Tibial nerve (tissue), 4 donors: ENCODE measurements at regions not wholly inside any gene's neighbourhood (a gene's known extent, or its start where the extent isn't known, plus 50 kb on each side); places are given as distances from the start of the nearest gene placed in this dataset.

Experiments
- DNase-seq, 2 donors: peaks; one replicate each; pipeline ENCODE4 v3.0.0-alpha.2; 2019; ENCODE audit warnings: low spot score in 2 of 2
- H3K27ac ChIP-seq, 4 donors: fragments of 200-600 bp; sonication (generic) in 3 of 4; one replicate each; pipeline ENCODE4 v1.5.1; 2017 to 2019; ENCODE audit warnings: mild to moderate bottlenecking in 1 of 4
- H3K27me3 ChIP-seq, 2 donors: fragments of 200-600 bp; sonication (generic) in 1 of 2; one replicate each; pipeline versions ENCODE4 v1.5.1 to v1.6.0; 2017 to 2019
- H3K36me3 ChIP-seq, 3 donors: fragments of 200-600 bp; sonication (generic); one replicate each; pipeline ENCODE4 v1.5.1; 2018 to 2019
- H3K4me1 ChIP-seq, 4 donors: fragments of 200-600 bp; sonication (generic) in 3 of 4; one replicate each; pipeline ENCODE4 v1.5.1; 2017 to 2019
- H3K4me3 ChIP-seq, 4 donors: fragments of 200-600 bp; sonication (generic) in 3 of 4; one replicate each; pipeline ENCODE4 v1.5.1; 2017 to 2019; ENCODE audit warnings: mild to moderate bottlenecking in 1 of 4, moderate library complexity in 1 of 4
- H3K9me3 ChIP-seq, 4 donors: fragments of 200-600 bp; sonication (generic) in 3 of 4; one replicate each; pipeline ENCODE4 v1.5.1; 2017 to 2019
- CTCF ChIP-seq, 5 experiments: fragments of 200-600 bp in 3 of 5; fragments of 450-650 bp in 2 of 5; sonication (generic) in 3 of 5; IDR thresholded peaks; one replicate each; pipeline ENCODE4 v1.5.1; 2016 to 2019; ENCODE audit warnings: antibody characterized with exemption in 5 of 5, mild to moderate bottlenecking in 3 of 5, moderate library complexity in 2 of 5
- EP300 ChIP-seq, 2 donors: sonication (generic); formaldehyde crosslinking; IDR thresholded peaks; one replicate each; pipeline ENCODE4 v1.6.1; 2017; ENCODE audit warnings: antibody characterized with exemption in 2 of 2, mild to moderate bottlenecking in 1 of 2
- POLR2A ChIP-seq, 2 donors: fragments of 450-650 bp; IDR thresholded peaks; one replicate each; pipeline ENCODE4 v1.6.1; 2017; ENCODE audit warnings: antibody characterized with exemption in 2 of 2, mild to moderate bottlenecking in 2 of 2, moderate library complexity in 2 of 2
- WGBS, 2 donors: methylation state at CpG; one replicate each; pipeline ENCODE4 v1.1.5; 2018; 5-methylcytosine and 5-hydroxymethylcytosine counted together

- Histone ChIP-seq H3K4me1 (no peaks in the 10 kb centered on the region), H3K36me3 (no peaks in the 10 kb centered on the region), H3K4me3 (no peak overlapping the region), H3K27me3 (no peaks in the 10 kb centered on the region), H3K9me3 (no peaks in the 10 kb centered on the region), H3K27ac (no peak overlapping the region)
- TF ChIP-seq POLR2A (IDR thresholded peaks at IDR 0.05) (no peak), EP300 (IDR thresholded peaks at IDR 0.05) (no peak), CTCF (IDR thresholded peaks at IDR 0.05) (no peak)
- WGBS, 2 donors = 80% methylated on average over 5 of the region's 5 CpGs; no CpG with 5 or more reads in 1 of the 2 donors
- no peak for DNase-seq
Observed at GRCh38 chrY:19016990-19017389, 243.5 kb upstream of the HSFY2 start.

GRCh38 chrY:19015854-19016253 lies 242.3 kb upstream of the HSFY2 start:
- WGBS, 2 donors = 96% methylated on average over 2 of the region's 2 CpGs; no CpG with 5 or more reads in 1 of the 2 donors
- H3K4me3 ChIP-seq = no peak overlapping the region
- no peak for TF ChIP-seq POLR2A (IDR thresholded peaks at IDR 0.05)
- no peaks in the 10 kb centered on the region for H3K36me3 ChIP-seq
- H3K27ac ChIP-seq = no peak overlapping the region
- no peaks in the 10 kb centered on the region for H3K27me3 ChIP-seq
- H3K9me3 ChIP-seq = no peaks in the 10 kb centered on the region
- DNase-seq = no peak
- H3K4me1 ChIP-seq = no peaks in the 10 kb centered on the region

GRCh38 chrY:19015213-19015612 lies 241.7 kb upstream of the HSFY2 start:
- WGBS, 2 donors = 84% methylated on average over 2 of the region's 2 CpGs; no CpG with 5 or more reads in 1 of the 2 donors
- H3K27ac ChIP-seq = no peak overlapping the region
- TF ChIP-seq EP300 (IDR thresholded peaks at IDR 0.05) (no peak), POLR2A (IDR thresholded peaks at IDR 0.05) (no peak), CTCF (IDR thresholded peaks at IDR 0.05) (no peak)

GRCh38 chrY:19012985-19013384 lies 239.4 kb upstream of the HSFY2 start:
- H3K4me1 ChIP-seq = no peaks in the 10 kb centered on the region
- H3K4me3 ChIP-seq = no peak overlapping the region
- no peaks in the 10 kb centered on the region for H3K27me3 ChIP-seq
- TF ChIP-seq CTCF (IDR thresholded peaks at IDR 0.05) (no peak), POLR2A (IDR thresholded peaks at IDR 0.05) (no peak), EP300 (IDR thresholded peaks at IDR 0.05) (no peak)
- no peaks in the 10 kb centered on the region for H3K36me3 ChIP-seq
- H3K9me3 ChIP-seq = no peaks in the 10 kb centered on the region
- 71% methylated on average over 2 of the region's 2 CpGs; no CpG with 5 or more reads in 1 of the 2 donors for WGBS, 2 donors
- H3K27ac ChIP-seq = no peak overlapping the region
- DNase-seq = no peak

More at GRCh38 chrY:19015213-19015612, 241.7 kb upstream of the HSFY2 start:
- H3K4me3 ChIP-seq = no peak overlapping the region
- H3K36me3 ChIP-seq = no peaks in the 10 kb centered on the region
- H3K9me3 ChIP-seq = no peaks in the 10 kb centered on the region
- no peak for DNase-seq
- H3K27me3 ChIP-seq = no peaks in the 10 kb centered on the region
- no peaks in the 10 kb centered on the region for H3K4me1 ChIP-seq

- H3K9me3 ChIP-seq = no peaks in the 10 kb centered on the region
Observed at GRCh38 chrY:19011605-19012090, 238.1 kb upstream of the HSFY2 start.

More at GRCh38 chrY:19011605-19012090, 238.1 kb upstream of the HSFY2 start:
- Histone ChIP-seq H3K27ac (no peak overlapping the region), H3K36me3 (no peaks in the 10 kb centered on the region), H3K4me3 (no peak overlapping the region), H3K4me1 (no peaks in the 10 kb centered on the region), H3K27me3 (no peaks in the 10 kb centered on the region)
- no peak for DNase-seq
- WGBS, 2 donors = 52% methylated on average over 3 of the region's 3 CpGs; no CpG with 5 or more reads in 1 of the 2 donors
- TF ChIP-seq POLR2A (IDR thresholded peaks at IDR 0.05) (no peak), CTCF (IDR thresholded peaks at IDR 0.05) (no peak), EP300 (IDR thresholded peaks at IDR 0.05) (no peak)
